Trophoblast cell (in vitro differentiated cells and primary cell): ENCODE measurements at regions not wholly inside any gene's neighbourhood (a gene's known extent, or its start where the extent isn't known, plus 50 kb on each side); places are given as distances from the start of the nearest gene placed in this dataset.

Experiments used
- DNase-seq, 2 donors: peaks; one replicate each; pipeline ENCODE4 v3.0.0-alpha.2; 2016
- H2AFZ ChIP-seq: 2 replicates; pipeline ENCODE4 v1.6.1; 2013; ENCODE audit warnings: low read length, moderate library complexity, mild to moderate bottlenecking; ENCODE audit not compliant: insufficient read depth, poor library complexity
- H2AK5ac ChIP-seq: 2 replicates; pipeline ENCODE4 v1.6.1; 2013; ENCODE audit warnings: mild to moderate bottlenecking, low read length
- H2BK120ac ChIP-seq: 2 replicates; pipeline ENCODE4 v1.6.1; 2013; ENCODE audit warnings: low read length, mild to moderate bottlenecking, moderate library complexity; ENCODE audit not compliant: insufficient read depth, poor library complexity
- H2BK12ac ChIP-seq: 2 replicates; pipeline ENCODE4 v1.6.1; 2013; ENCODE audit warnings: mild to moderate bottlenecking, low read length, moderate library complexity
- H2BK5ac ChIP-seq: 2 replicates; pipeline ENCODE4 v1.6.1; 2013; ENCODE audit warnings: low read length, low read depth, moderate library complexity, mild to moderate bottlenecking; ENCODE audit not compliant: poor library complexity
- H3K14ac ChIP-seq: 2 replicates; pipeline ENCODE4 v1.6.1; 2013; ENCODE audit warnings: mild to moderate bottlenecking, low read length
- H3K18ac ChIP-seq: 2 replicates; pipeline ENCODE4 v1.6.1; 2013; ENCODE audit warnings: mild to moderate bottlenecking, low read length
- H3K23ac ChIP-seq: 2 replicates; pipeline ENCODE4 v1.6.1; 2013; ENCODE audit warnings: low read length
- H3K27ac ChIP-seq: 2 replicates; pipeline ENCODE4 v1.5.1; 2013; ENCODE audit warnings: low read depth, mild to moderate bottlenecking, inconsistent platforms, low read length, moderate library complexity
- H3K27me3 ChIP-seq: 2 replicates; pipeline ENCODE4 v1.6.1; 2013; ENCODE audit warnings: inconsistent platforms, mild to moderate bottlenecking, low read length, moderate library complexity; ENCODE audit not compliant: insufficient read depth
- H3K36me3 ChIP-seq, 2 experiments: 1 replicate in 1 of 2; 2 replicates in 1 of 2; pipeline ENCODE4 v1.6.1; 2013; ENCODE audit warnings: low read length in 2 of 2, mild to moderate bottlenecking in 2 of 2, moderate library complexity in 1 of 2; ENCODE audit not compliant: insufficient read depth in 2 of 2, control insufficient read depth in 1 of 2
- H3K4ac ChIP-seq: 2 replicates; pipeline ENCODE4 v1.6.1; 2013; ENCODE audit warnings: low read depth, mild to moderate bottlenecking, low read length, moderate library complexity
- H3K4me1 ChIP-seq, 2 experiments: 1 replicate in 1 of 2; 2 replicates in 1 of 2; pipeline ENCODE4 v1.6.1; 2013; ENCODE audit warnings: low read length in 2 of 2, mild to moderate bottlenecking in 2 of 2, moderate library complexity in 1 of 2; ENCODE audit not compliant: insufficient read depth in 2 of 2, control insufficient read depth in 1 of 2
- H3K4me2 ChIP-seq: 2 replicates; pipeline ENCODE4 v1.6.1; 2013; ENCODE audit warnings: inconsistent platforms, mild to moderate bottlenecking, low read length, moderate library complexity
- H3K4me3 ChIP-seq: 2 replicates; pipeline ENCODE4 v1.5.1; 2013; ENCODE audit warnings: mild to moderate bottlenecking, low read depth, low read length, inconsistent platforms
- H3K79me1 ChIP-seq: one replicate; pipeline ENCODE4 v1.6.1; 2013; ENCODE audit warnings: low read length
- H3K79me2 ChIP-seq: 2 replicates; pipeline ENCODE4 v1.6.1; 2013; ENCODE audit warnings: low read length, mild to moderate bottlenecking; ENCODE audit not compliant: control insufficient read depth, insufficient read depth, poor library complexity
- H3K9ac ChIP-seq: 2 replicates; pipeline ENCODE4 v1.6.1; 2013; ENCODE audit warnings: mild to moderate bottlenecking, low read length
- H3K9me3 ChIP-seq: 2 replicates; pipeline ENCODE4 v1.6.1; 2013; ENCODE audit warnings: low read depth, mild to moderate bottlenecking, control low read depth, inconsistent platforms, low read length; ENCODE audit not compliant: insufficient read depth
- H4K12ac ChIP-seq: 2 replicates; pipeline ENCODE4 v1.6.1; 2013; ENCODE audit warnings: low read depth, mild to moderate bottlenecking, low read length, moderate library complexity
- H4K8ac ChIP-seq: 2 replicates; pipeline ENCODE4 v1.6.1; 2013; ENCODE audit warnings: low read depth, mild to moderate bottlenecking, low read length, moderate library complexity
- H4K91ac ChIP-seq: one replicate; pipeline ENCODE4 v1.6.1; 2013; ENCODE audit warnings: low read depth, mild to moderate bottlenecking, low read length, moderate library complexity
- WGBS: extraction: QIAGEN DNeasy Blood & Tissue Kit; methylation state at CpG from one replicate; pipeline ENCODE4 v1.1.7; 2013; ENCODE audit warnings: missing lambda C conversion rate; ENCODE audit not compliant: insufficient read length, insufficient coverage; ENCODE audit errors: extremely low coverage; 5-methylcytosine and 5-hydroxymethylcytosine counted together

DNA sequence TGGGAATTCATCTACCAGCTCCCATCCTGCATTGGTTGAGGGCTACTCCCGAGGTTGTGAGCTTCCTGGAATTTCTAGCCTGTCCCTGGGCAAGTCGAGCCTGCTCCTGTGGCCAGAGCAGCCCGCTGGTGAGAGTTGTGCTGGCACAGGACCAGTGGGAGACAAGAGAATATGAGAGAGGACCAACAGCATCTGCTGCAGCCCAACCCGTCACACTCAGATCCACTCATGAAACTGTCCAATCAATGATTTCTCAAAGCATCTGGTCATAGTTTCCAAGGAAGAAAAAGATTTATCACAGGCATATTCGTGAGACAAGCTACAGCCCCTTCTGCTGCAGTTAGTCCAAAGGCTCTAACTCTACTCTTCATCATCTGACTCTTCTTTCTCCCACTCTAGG lies 64.4 kb upstream of the RAI14 start:
- Histone ChIP-seq H3K9me3 (no peaks in the 10 kb centered on the region), H3K4me3 (no peak overlapping the region), H4K8ac (no peak overlapping the region), H2BK5ac (no peak overlapping the region), H3K4ac (no peak overlapping the region), H3K36me3 (no peaks in the 10 kb centered on the region), H2BK12ac (no peak overlapping the region), H3K4me2 (no peak overlapping the region), H3K4me1 (no peaks in the 10 kb centered on the region), H3K9ac (peak overlapping the region; percentile 56), H2BK120ac (no peak overlapping the region), H3K23ac (no peak overlapping the region), H2AK5ac (no peak overlapping the region), H2AFZ (no peak overlapping the region), H3K14ac (no peak overlapping the region), H3K27me3 (no peaks in the 10 kb centered on the region), H4K91ac (no peak overlapping the region), H3K27ac (no peak overlapping the region), H3K79me2 (no peaks in the 10 kb centered on the region), H4K12ac (no peak overlapping the region), H3K79me1 (no peaks in the 10 kb centered on the region), H3K18ac (no peak overlapping the region)
- no CpG with 5 or more reads among the region's 5 CpGs for WGBS
- no peak for DNase-seq

DNA sequence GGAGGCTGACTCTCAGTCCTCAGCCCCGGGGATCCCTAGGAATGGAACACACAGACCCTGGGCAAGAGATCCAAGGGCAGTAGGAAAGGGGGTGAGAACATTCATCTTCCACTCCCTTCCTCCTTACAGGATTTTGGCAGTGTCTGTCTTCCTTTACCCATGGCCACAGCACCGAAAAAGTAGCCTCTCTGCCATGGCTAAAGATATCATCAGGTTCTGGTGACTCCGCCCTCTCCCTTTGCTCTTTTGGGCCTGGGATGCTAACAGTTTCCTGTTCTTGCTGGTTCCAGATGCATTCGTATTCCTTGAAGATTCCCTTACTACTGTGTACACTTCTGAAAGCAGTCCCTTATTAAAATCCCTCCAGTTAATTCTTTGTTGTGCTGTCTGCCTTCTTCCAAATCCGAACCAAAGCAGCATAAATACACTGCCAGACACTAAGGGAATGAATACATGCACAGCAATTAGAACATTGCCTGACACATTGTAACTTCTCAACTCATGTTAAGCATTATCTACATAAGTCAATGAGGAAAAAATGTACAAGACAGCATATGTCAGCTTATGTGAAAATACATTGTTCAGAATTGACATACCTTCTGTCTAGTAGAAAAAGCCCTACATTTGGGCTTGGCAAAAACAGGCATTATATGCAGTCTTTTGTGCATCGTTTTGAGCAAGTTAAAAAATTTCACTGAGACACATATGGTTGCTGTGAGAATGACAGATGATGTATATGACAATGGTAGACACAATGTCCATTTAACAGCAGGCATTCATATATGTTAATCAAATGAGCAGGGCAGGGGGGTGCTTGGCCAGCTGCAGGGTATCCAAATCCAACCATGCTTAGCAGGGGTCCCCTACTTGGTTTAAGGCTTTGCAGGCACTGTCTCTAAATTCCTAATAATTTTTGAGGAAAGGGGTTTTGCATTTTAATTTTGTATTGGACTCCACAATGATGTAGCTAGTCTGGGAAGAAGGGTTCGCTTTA lies 58.8 kb upstream of the RAI14 start:
- Histone ChIP-seq H3K9me3 (no peaks in the 10 kb centered on the region), H3K23ac (no peak overlapping the region), H3K27ac (no peak overlapping the region), H4K91ac (no peak overlapping the region), H2AK5ac (no peak overlapping the region), H2BK12ac (no peak overlapping the region), H3K4me3 (no peak overlapping the region), H4K12ac (no peak overlapping the region), H2BK5ac (no peak overlapping the region), H4K8ac (no peak overlapping the region), H2AFZ (no peak overlapping the region), H3K9ac (no peak overlapping the region), H3K79me1 (no peaks in the 10 kb centered on the region), H3K4me1 (no peaks in the 10 kb centered on the region), H3K27me3 (no peaks in the 10 kb centered on the region), H3K14ac (no peak overlapping the region), H3K4me2 (no peak overlapping the region), H3K36me3 (no peaks in the 10 kb centered on the region), H3K79me2 (no peaks in the 10 kb centered on the region), H2BK120ac (no peak overlapping the region), H3K4ac (no peak overlapping the region), H3K18ac (no peak overlapping the region)
- no peak for DNase-seq
- no CpG with 5 or more reads among the region's 7 CpGs for WGBS

- peak; percentile 34 to 77 for DNase-seq
- Histone ChIP-seq H3K27me3 (no peaks in the 10 kb centered on the region), H3K36me3 (no peaks in the 10 kb centered on the region), H3K23ac (no peak overlapping the region), H3K27ac (no peak overlapping the region), H4K91ac (no peak overlapping the region), H3K4ac (no peak overlapping the region), H3K4me3 (no peak overlapping the region), H2AK5ac (no peak overlapping the region), H3K4me1 (no peaks in the 10 kb centered on the region), H3K9me3 (no peaks in the 10 kb centered on the region), H2AFZ (no peak overlapping the region), H2BK120ac (no peak overlapping the region), H4K12ac (no peak overlapping the region), H3K14ac (no peak overlapping the region), H3K9ac (no peak overlapping the region), H2BK12ac (no peak overlapping the region), H3K79me2 (no peaks in the 10 kb centered on the region), H2BK5ac (no peak overlapping the region), H3K18ac (no peak overlapping the region), H3K4me2 (no peak overlapping the region), H4K8ac (no peak overlapping the region), H3K79me1 (no peaks in the 10 kb centered on the region)
- no CpG with 5 or more reads among the region's 5 CpGs for WGBS
These were observed 57.8 kb upstream of the RAI14 start for GRCh38 chr5:34598177-34598794.

DNA sequence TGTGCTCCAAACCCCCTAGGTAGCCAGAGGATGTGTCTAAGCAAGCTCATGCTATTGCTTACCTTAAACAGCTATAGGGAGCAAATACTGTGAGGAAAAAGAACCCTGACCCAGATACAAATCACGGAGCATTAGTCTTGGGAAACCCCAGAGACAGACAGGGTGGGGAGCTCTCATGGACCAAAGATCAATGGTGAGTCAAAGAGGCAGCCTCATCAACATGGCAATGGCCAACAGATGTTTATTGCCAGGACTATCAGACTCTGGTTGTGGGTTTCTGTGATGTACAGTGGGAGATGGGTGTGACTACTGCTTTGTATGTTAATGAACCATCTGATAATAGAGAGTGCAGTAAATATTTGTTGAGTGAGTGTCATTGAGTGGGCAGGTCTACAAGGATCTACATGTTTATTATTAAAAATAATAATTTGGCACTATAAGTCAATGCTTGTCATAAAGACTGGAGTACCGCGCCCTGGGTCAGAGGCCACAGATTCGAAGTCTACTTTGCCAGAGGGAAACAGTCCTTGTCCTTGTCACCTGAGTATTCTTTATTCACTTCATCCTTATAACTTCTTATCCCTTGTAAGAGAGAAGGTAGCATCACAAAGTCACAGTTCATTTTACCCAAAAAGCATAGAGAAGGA lies 56.5 kb upstream of the RAI14 start:
- Histone ChIP-seq H3K9me3 (no peaks in the 10 kb centered on the region), H3K4me1 (no peaks in the 10 kb centered on the region), H4K12ac (no peak overlapping the region), H3K79me1 (no peaks in the 10 kb centered on the region), H3K79me2 (no peaks in the 10 kb centered on the region), H3K9ac (no peak overlapping the region), H3K4me3 (no peak overlapping the region), H2BK5ac (no peak overlapping the region), H3K27ac (no peak overlapping the region), H3K14ac (no peak overlapping the region), H2BK12ac (no peak overlapping the region), H3K23ac (no peak overlapping the region), H2AFZ (no peak overlapping the region), H2AK5ac (no peak overlapping the region), H2BK120ac (no peak overlapping the region), H4K91ac (no peak overlapping the region), H4K8ac (no peak overlapping the region), H3K27me3 (no peaks in the 10 kb centered on the region), H3K4me2 (no peak overlapping the region), H3K18ac (no peak overlapping the region), H3K4ac (no peak overlapping the region), H3K36me3 (no peaks in the 10 kb centered on the region)
- no peak for DNase-seq
- WGBS, result no CpG with 5 or more reads among the region's 4 CpGs
